Keratinocyte (primary cell): ENCODE measurements at regions not wholly inside any gene's neighbourhood (a gene's known extent, or its start where the extent isn't known, plus 50 kb on each side); places are given as distances from the start of the nearest gene placed in this dataset.

ENCODE experiments used
- DNase-seq: peaks from one replicate; pipeline ENCODE4 v3.0.0-alpha.2; 2011; ENCODE audit warnings: low read depth, missing footprints, low spot score
- FAIRE-seq: peaks from 2 replicates; lab custom pipeline; 2011; peaks lifted over from hg19 to GRCh38; lab: Jason Lieb, UNC
- H2AFZ ChIP-seq: 2 replicates; pipeline ENCODE4 v1.6.0; 2012; ENCODE audit warnings: low read length, control low read depth, inconsistent platforms; ENCODE audit not compliant: control insufficient read depth
- H3K27ac ChIP-seq: 2 replicates; pipeline ENCODE4 v1.5.1; 2011; ENCODE audit warnings: low read length; ENCODE audit not compliant: control insufficient read depth, insufficient read depth
- H3K27me3 ChIP-seq: 3 replicates; pipeline ENCODE4 v1.6.0; 2011; ENCODE audit warnings: low read length; ENCODE audit not compliant: control insufficient read depth, insufficient read depth; ENCODE audit errors: extremely low read depth
- H3K36me3 ChIP-seq, 2 experiments: 2 replicates in 1 of 2; 3 replicates in 1 of 2; pipeline ENCODE4 v1.5.1; 2011; ENCODE audit warnings: low read length in 2 of 2, mild to moderate bottlenecking in 1 of 2; ENCODE audit not compliant: control insufficient read depth in 2 of 2, insufficient read depth in 2 of 2; ENCODE audit errors: extremely low read depth in 1 of 2
- H3K4me1 ChIP-seq: 3 replicates; pipeline ENCODE4 v1.5.1; 2011; ENCODE audit warnings: low read length; ENCODE audit not compliant: control insufficient read depth, insufficient read depth; ENCODE audit errors: extremely low read depth
- H3K4me2 ChIP-seq: 3 replicates; pipeline ENCODE4 v1.6.0; 2011; ENCODE audit warnings: low read depth, low read length; ENCODE audit not compliant: control insufficient read depth, insufficient read depth; ENCODE audit errors: extremely low read depth
- H3K4me3 ChIP-seq, 3 experiments: fragments of 200-600 bp in 1 of 3; sonication (generic) in 1 of 3; 2 replicates in 2 of 3; 3 replicates in 1 of 3; pipeline ENCODE4 v1.5.1; 2011 to 2016; ENCODE audit warnings: low read length in 3 of 3, mild to moderate bottlenecking in 3 of 3, control low read depth in 2 of 3, inconsistent platforms in 1 of 3, low read depth in 1 of 3, mixed read lengths in 1 of 3, mixed run types in 1 of 3, moderate library complexity in 1 of 3; ENCODE audit not compliant: control insufficient read depth in 2 of 3, insufficient read depth in 2 of 3; ENCODE audit errors: extremely low read depth in 1 of 3
- H3K79me2 ChIP-seq: 2 replicates; pipeline ENCODE4 v1.6.0; 2012; ENCODE audit warnings: low read length; ENCODE audit not compliant: control insufficient read depth, insufficient read depth
- H3K9ac ChIP-seq: 3 replicates; pipeline ENCODE4 v1.6.0; 2011; ENCODE audit warnings: low read length; ENCODE audit not compliant: control insufficient read depth, insufficient read depth; ENCODE audit errors: extremely low read depth
- H3K9me1 ChIP-seq: 3 replicates; pipeline ENCODE4 v1.6.0; 2011; ENCODE audit warnings: low read length; ENCODE audit not compliant: control insufficient read depth, insufficient read depth; ENCODE audit errors: extremely low read depth
- H3K9me3 ChIP-seq: 2 replicates; pipeline ENCODE4 v1.5.1; 2012; ENCODE audit warnings: low read depth, low read length; ENCODE audit not compliant: control insufficient read depth
- H4K20me1 ChIP-seq: 3 replicates; pipeline ENCODE4 v1.6.0; 2011; ENCODE audit warnings: low read length; ENCODE audit not compliant: control insufficient read depth, insufficient read depth; ENCODE audit errors: extremely low read depth
- EZH2 ChIP-seq: IDR thresholded peaks from one replicate; pipeline ENCODE4 v1.6.1; 2012; ENCODE audit warnings: inconsistent platforms, mild to moderate bottlenecking, low read length, moderate library complexity
- dilution Hi-C: fragments of 300-500 bp; cut with MboI; formaldehyde crosslinking; loops from one replicate; pipeline ENCODE4 v1.7.0; 2020; ENCODE audit warnings: low sequenced_read_pairs; ENCODE audit not compliant: extremely low pct_ligation_motif_present
- TF ChIP-seq, protein P1 (sequence below), 3 experiments: IDR thresholded peaks in 1 of 3; conservative IDR thresholded peaks in 1 of 3; optimal IDR thresholded peaks in 1 of 3; 2 replicates in 2 of 3; 3 replicates in 1 of 3; pipeline versions ENCODE3 to v1.5.1; 2011; ENCODE audit warnings: low read length in 3 of 3, mild to moderate bottlenecking in 3 of 3, moderate library complexity in 2 of 3, control low read depth in 1 of 3, inconsistent platforms in 1 of 3; ENCODE audit not compliant: insufficient read depth in 2 of 3; ENCODE audit errors: extremely low read depth in 1 of 3

DNA sequence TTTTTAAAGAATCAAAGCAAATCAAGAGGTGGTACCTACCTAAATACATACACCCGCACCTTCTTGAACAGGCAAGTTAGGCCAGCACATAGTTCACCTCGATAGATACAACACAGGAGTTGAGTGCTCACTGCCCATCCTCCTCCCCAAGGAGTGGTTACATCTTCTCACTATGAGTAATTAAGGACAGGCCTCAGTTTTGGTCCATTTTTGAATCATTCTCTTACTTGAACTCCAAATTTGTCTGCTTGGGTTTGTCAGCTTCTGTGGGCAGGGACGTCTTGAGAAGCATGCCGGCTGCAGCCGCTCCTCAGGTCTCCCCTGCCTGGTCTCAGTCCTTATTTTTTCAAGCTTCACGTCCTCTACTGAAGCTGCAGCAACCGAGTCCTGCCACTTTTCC is 190.6 kb upstream of the RBPJ start:
- no peak overlapping the region for H2AFZ ChIP-seq
- no peaks in the 10 kb centered on the region for H3K9me3 ChIP-seq
- dilution Hi-C loops = no loop called here
- H3K36me3 ChIP-seq = no peaks in the 10 kb centered on the region
- no peaks in the 10 kb centered on the region for H3K9me1 ChIP-seq
- no peak overlapping the region for H3K4me2 ChIP-seq
- TF ChIP-seq EZH2 = no peak
- TF ChIP-seq, protein P1, sequence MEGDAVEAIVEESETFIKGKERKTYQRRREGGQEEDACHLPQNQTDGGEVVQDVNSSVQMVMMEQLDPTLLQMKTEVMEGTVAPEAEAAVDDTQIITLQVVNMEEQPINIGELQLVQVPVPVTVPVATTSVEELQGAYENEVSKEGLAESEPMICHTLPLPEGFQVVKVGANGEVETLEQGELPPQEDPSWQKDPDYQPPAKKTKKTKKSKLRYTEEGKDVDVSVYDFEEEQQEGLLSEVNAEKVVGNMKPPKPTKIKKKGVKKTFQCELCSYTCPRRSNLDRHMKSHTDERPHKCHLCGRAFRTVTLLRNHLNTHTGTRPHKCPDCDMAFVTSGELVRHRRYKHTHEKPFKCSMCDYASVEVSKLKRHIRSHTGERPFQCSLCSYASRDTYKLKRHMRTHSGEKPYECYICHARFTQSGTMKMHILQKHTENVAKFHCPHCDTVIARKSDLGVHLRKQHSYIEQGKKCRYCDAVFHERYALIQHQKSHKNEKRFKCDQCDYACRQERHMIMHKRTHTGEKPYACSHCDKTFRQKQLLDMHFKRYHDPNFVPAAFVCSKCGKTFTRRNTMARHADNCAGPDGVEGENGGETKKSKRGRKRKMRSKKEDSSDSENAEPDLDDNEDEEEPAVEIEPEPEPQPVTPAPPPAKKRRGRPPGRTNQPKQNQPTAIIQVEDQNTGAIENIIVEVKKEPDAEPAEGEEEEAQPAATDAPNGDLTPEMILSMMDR (optimal IDR thresholded peaks at IDR 0.05 in 1 of 3, IDR thresholded peaks at IDR 0.05 in 1 of 3, conservative IDR thresholded peaks at IDR 0.05 in 1 of 3; ENCODE audit: extremely low read depth in 1 of 3, insufficient read depth in 2 of 3, low read length in 3 of 3) = no peak
- no peak for DNase-seq
- peaks cover 16% of the 10 kb centered on the region for H3K4me1 ChIP-seq
- no peak overlapping the region for H3K4me3 ChIP-seq
- H3K9ac ChIP-seq = no peak overlapping the region
- H3K79me2 ChIP-seq = no peaks in the 10 kb centered on the region
- no peaks in the 10 kb centered on the region for H4K20me1 ChIP-seq
- peaks cover 3% of the 10 kb centered on the region for H3K27me3 ChIP-seq
- no peak for FAIRE-seq
- no peak overlapping the region for H3K27ac ChIP-seq

- Histone ChIP-seq H3K4me3 (no peak overlapping the region), H3K9me1 (no peaks in the 10 kb centered on the region), H3K79me2 (no peaks in the 10 kb centered on the region), H3K4me2 (no peak overlapping the region), H3K4me1 (peaks cover 16% of the 10 kb centered on the region), H3K9me3 (no peaks in the 10 kb centered on the region), H3K27ac (no peak overlapping the region), H3K27me3 (peaks cover 3% of the 10 kb centered on the region), H2AFZ (no peak overlapping the region), H4K20me1 (no peaks in the 10 kb centered on the region), H3K9ac (no peak overlapping the region), H3K36me3 (no peaks in the 10 kb centered on the region)
- dilution Hi-C loops = no loop called here
- no peak for TF ChIP-seq EZH2
- TF ChIP-seq, protein P1 (optimal IDR thresholded peaks at IDR 0.05 in 1 of 3, IDR thresholded peaks at IDR 0.05 in 1 of 3, conservative IDR thresholded peaks at IDR 0.05 in 1 of 3; ENCODE audit: extremely low read depth in 1 of 3, insufficient read depth in 2 of 3, low read length in 3 of 3) = no peak
- FAIRE-seq = no peak
- DNase-seq = no peak
Observed at GRCh38 chr4:26130841-26131432, 189.9 kb upstream of the RBPJ start.
